ENCODE measurements at regions not wholly inside any gene's neighbourhood (a gene's known extent, or its start where the extent isn't known, plus 50 kb on each side); places are given as distances from the start of the nearest gene placed in this dataset.

DNA sequence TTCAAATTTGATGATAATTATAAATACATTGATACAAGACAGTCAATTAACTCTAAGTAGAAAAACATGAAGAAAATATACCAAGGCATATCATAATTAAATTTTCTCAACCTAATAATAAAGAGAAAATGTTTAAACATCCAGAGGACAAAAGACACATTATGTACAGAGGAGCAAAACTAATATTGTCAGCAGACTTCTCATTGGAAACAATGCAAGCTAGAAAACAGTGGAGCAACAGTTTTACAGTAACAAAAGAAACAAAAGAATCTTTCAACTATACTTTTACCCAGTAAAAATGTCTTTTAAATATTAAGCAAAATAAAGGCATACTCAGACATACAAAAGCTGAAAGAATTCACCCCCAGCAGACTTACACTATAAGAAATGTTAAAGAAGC, 238.0 kb downstream of the TMA16 start:
- Histone ChIP-seq H3K36me3 (ENCODE audit: control insufficient read depth in 2 of 2, insufficient read depth in 1 of 2, low read length in 2 of 2) (no peaks in the 10 kb centered on the region), H3K4me3 (ENCODE audit: low read depth, low read length) (no peak overlapping the region), H3K4me1 (ENCODE audit: control insufficient read depth, insufficient read depth, low read length) (no peaks in the 10 kb centered on the region), H3K27ac (ENCODE audit: extremely low read depth, low read depth, low read length) (no peak overlapping the region), H3K9me3 (ENCODE audit: control insufficient read depth, insufficient read depth, low read depth, low read length) (no peaks in the 10 kb centered on the region)
- no peak for TF ChIP-seq ZNF416 (tag by site-specific recombination; IDR thresholded peaks at IDR 0.05)
- TF ChIP-seq, protein P1, sequence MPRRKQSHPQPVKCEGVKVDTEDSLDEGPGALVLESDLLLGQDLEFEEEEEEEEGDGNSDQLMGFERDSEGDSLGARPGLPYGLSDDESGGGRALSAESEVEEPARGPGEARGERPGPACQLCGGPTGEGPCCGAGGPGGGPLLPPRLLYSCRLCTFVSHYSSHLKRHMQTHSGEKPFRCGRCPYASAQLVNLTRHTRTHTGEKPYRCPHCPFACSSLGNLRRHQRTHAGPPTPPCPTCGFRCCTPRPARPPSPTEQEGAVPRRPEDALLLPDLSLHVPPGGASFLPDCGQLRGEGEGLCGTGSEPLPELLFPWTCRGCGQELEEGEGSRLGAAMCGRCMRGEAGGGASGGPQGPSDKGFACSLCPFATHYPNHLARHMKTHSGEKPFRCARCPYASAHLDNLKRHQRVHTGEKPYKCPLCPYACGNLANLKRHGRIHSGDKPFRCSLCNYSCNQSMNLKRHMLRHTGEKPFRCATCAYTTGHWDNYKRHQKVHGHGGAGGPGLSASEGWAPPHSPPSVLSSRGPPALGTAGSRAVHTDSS (tag by site-specific recombination; IDR thresholded peaks at IDR 0.05): no peak
- TF ChIP-seq, protein P2, sequence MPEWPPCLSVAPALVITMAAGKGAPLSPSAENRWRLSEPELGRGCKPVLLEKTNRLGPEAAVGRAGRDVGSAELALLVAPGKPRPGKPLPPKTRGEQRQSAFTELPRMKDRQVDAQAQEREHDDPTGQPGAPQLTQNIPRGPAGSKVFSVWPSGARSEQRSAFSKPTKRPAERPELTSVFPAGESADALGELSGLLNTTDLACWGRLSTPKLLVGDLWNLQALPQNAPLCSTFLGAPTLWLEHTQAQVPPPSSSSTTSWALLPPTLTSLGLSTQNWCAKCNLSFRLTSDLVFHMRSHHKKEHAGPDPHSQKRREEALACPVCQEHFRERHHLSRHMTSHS (tag by site-specific recombination; IDR thresholded peaks at IDR 0.05): no peak
- TF ChIP-seq ZBTB7A (tag by site-specific recombination; IDR thresholded peaks at IDR 0.05; ENCODE audit: low read depth): no peak
- TF ChIP-seq ZBTB17 (tag by site-specific recombination; IDR thresholded peaks at IDR 0.05): no peak
- TF ChIP-seq ZNF169 (tag by site-specific recombination; IDR thresholded peaks at IDR 0.05): no peak
- TF ChIP-seq ZNF571 (tag by site-specific recombination; IDR thresholded peaks at IDR 0.05): no peak
- no peak for TF ChIP-seq ZNF175 (tag by site-specific recombination; IDR thresholded peaks at IDR 0.05)
- TF ChIP-seq ZNF626 (tag by site-specific recombination; IDR thresholded peaks at IDR 0.05): no peak
- TF ChIP-seq, protein P3, sequence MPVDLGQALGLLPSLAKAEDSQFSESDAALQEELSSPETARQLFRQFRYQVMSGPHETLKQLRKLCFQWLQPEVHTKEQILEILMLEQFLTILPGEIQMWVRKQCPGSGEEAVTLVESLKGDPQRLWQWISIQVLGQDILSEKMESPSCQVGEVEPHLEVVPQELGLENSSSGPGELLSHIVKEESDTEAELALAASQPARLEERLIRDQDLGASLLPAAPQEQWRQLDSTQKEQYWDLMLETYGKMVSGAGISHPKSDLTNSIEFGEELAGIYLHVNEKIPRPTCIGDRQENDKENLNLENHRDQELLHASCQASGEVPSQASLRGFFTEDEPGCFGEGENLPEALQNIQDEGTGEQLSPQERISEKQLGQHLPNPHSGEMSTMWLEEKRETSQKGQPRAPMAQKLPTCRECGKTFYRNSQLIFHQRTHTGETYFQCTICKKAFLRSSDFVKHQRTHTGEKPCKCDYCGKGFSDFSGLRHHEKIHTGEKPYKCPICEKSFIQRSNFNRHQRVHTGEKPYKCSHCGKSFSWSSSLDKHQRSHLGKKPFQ (tag by site-specific recombination; IDR thresholded peaks at IDR 0.05): no peak
- TF ChIP-seq ZNF48 (tag by site-specific recombination; IDR thresholded peaks at IDR 0.05): no peak
- no peak for TF ChIP-seq ZBTB21 (tag by site-specific recombination; IDR thresholded peaks at IDR 0.05)
- no peak for TF ChIP-seq ZNF366 (tag by site-specific recombination; conservative IDR thresholded peaks at IDR 0.05)
- no peak for TF ChIP-seq ZEB2 (tag by site-specific recombination; IDR thresholded peaks at IDR 0.05)
- no peak for TF ChIP-seq ZNF747 (tag by site-specific recombination; IDR thresholded peaks at IDR 0.05)
- no peak for TF ChIP-seq HOXD13 (CRISPR knock-in tag; IDR thresholded peaks at IDR 0.05; ENCODE audit: borderline replicate concordance)
- TF ChIP-seq, protein P4, sequence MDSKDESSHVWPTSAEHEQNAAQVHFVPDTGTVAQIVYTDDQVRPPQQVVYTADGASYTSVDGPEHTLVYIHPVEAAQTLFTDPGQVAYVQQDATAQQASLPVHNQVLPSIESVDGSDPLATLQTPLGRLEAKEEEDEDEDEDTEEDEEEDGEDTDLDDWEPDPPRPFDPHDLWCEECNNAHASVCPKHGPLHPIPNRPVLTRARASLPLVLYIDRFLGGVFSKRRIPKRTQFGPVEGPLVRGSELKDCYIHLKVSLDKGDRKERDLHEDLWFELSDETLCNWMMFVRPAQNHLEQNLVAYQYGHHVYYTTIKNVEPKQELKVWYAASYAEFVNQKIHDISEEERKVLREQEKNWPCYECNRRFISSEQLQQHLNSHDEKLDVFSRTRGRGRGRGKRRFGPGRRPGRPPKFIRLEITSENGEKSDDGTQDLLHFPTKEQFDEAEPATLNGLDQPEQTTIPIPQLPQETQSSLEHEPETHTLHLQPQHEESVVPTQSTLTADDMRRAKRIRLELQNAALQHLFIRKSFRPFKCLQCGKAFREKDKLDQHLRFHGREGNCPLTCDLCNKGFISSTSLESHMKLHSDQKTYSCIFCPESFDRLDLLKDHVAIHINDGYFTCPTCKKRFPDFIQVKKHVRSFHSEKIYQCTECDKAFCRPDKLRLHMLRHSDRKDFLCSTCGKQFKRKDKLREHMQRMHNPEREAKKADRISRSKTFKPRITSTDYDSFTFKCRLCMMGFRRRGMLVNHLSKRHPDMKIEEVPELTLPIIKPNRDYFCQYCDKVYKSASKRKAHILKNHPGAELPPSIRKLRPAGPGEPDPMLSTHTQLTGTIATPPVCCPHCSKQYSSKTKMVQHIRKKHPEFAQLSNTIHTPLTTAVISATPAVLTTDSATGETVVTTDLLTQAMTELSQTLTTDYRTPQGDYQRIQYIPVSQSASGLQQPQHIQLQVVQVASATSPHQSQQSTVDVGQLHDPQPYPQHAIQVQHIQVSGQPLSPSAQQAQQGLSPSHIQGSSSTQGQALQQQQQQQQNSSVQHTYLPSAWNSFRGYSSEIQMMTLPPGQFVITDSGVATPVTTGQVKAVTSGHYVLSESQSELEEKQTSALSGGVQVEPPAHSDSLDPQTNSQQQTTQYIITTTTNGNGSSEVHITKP (tag by site-specific recombination; IDR thresholded peaks at IDR 0.05): no peak
- no peak for TF ChIP-seq ZNF223 (tag by site-specific recombination; IDR thresholded peaks at IDR 0.05)
- ChIA-PET POLR2A (no interaction called here), CTCF (no interaction called here)

DNA sequence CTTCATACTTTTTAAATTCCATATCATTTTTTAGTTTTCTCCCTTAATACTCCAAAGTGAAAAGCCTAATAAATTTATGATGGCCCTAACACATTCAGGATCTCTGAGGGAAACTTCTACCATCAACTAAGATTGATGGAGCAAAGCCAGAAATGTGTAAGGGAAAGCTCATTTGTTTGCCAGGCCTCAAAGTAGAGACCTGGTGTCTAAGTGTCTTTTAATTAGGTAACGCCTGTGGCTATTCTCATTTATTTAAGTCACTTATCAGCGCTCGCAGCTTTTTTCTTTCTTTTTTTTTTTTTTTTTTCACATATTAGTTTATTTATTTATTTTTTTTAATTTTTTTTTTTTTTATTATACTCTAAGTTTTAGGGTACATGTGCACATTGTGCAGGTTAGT, 242.4 kb downstream of the TMA16 start:
- H3K4me1 ChIP-seq (ENCODE audit: control insufficient read depth, insufficient read depth, low read length): no peaks in the 10 kb centered on the region
- no peak for TF ChIP-seq ZNF529 (tag by site-specific recombination; IDR thresholded peaks at IDR 0.05; ENCODE audit: insufficient replicate concordance)
- TF ChIP-seq, protein P5, sequence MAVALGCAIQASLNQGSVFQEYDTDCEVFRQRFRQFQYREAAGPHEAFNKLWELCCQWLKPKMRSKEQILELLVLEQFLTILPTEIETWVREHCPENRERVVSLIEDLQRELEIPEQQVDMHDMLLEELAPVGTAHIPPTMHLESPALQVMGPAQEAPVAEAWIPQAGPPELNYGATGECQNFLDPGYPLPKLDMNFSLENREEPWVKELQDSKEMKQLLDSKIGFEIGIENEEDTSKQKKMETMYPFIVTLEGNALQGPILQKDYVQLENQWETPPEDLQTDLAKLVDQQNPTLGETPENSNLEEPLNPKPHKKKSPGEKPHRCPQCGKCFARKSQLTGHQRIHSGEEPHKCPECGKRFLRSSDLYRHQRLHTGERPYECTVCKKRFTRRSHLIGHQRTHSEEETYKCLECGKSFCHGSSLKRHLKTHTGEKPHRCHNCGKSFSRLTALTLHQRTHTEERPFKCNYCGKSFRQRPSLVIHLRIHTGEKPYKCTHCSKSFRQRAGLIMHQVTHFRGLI (tag by site-specific recombination; IDR thresholded peaks at IDR 0.05): no peak
- no peak for TF ChIP-seq GLI4 (tag by site-specific recombination; IDR thresholded peaks at IDR 0.05)
- no peak for TF ChIP-seq ZNF677 (tag by site-specific recombination; IDR thresholded peaks at IDR 0.05)
- TF ChIP-seq, protein P2 (tag by site-specific recombination; IDR thresholded peaks at IDR 0.05): no peak
- TF ChIP-seq ZNF548 (tag by site-specific recombination; IDR thresholded peaks at IDR 0.05): no peak
- TF ChIP-seq MEIS1 (CRISPR knock-in tag; IDR thresholded peaks at IDR 0.05; ENCODE audit: borderline replicate concordance): no peak
- TF ChIP-seq ZNF510 (tag by site-specific recombination; IDR thresholded peaks at IDR 0.05; ENCODE audit: insufficient replicate concordance): no peak
- no peaks in the 10 kb centered on the region for H3K36me3 ChIP-seq (ENCODE audit: control insufficient read depth in 2 of 2, insufficient read depth in 1 of 2, low read length in 2 of 2)
- no peaks in the 10 kb centered on the region for H3K9me3 ChIP-seq (ENCODE audit: control insufficient read depth, insufficient read depth, low read depth, low read length)
- CTCF ChIA-PET: no interaction called here
- no peak overlapping the region for H3K27ac ChIP-seq (ENCODE audit: extremely low read depth, low read depth, low read length)
- no peak overlapping the region for H3K4me3 ChIP-seq (ENCODE audit: low read depth, low read length)
- POLR2A ChIA-PET: no interaction called here
